SK-N-SH treated with all-trans-retinoic acid at 6 μM for 48 hours (cell line): ENCODE measurements at regions not wholly inside any gene's neighbourhood (a gene's known extent, or its start where the extent isn't known, plus 50 kb on each side); places are given as distances from the start of the nearest gene placed in this dataset.

Experiments used
- ATAC-seq: fragments of 200-7000 bp; cut with Tn5 transposase; 3 replicates; pipeline ENCODE4 v1.9.1; 2020; ENCODE audit warnings: mild to moderate bottlenecking, moderate library complexity
- ARNTL ChIP-seq: fragments of 450-650 bp; formaldehyde crosslinking; IDR thresholded peaks from 2 replicates; pipeline ENCODE4 v1.5.0; 2020; ENCODE audit warnings: low read depth, mild to moderate bottlenecking, moderate library complexity, borderline replicate concordance
- CSDC2 ChIP-seq: fragments of 250-450 bp; sonication (Bioruptor Pico); IDR thresholded peaks from 2 replicates; pipeline ENCODE4 v1.5.0; 2020; ENCODE audit warnings: mild to moderate bottlenecking, moderate library complexity
- ESRRG ChIP-seq: fragments of 250-450 bp; sonication (Bioruptor Pico); IDR thresholded peaks from 2 replicates; pipeline ENCODE4 v1.6.1; 2021; ENCODE audit warnings: mild to moderate bottlenecking
- GLIS3 ChIP-seq: fragments of 250-450 bp; sonication (Bioruptor Pico); IDR thresholded peaks from 2 replicates; pipeline ENCODE4 v1.5.0; 2020; ENCODE audit warnings: mild to moderate bottlenecking, moderate library complexity
- ISL1 ChIP-seq: fragments of 250-450 bp; sonication (Bioruptor Pico); IDR thresholded peaks from 2 replicates; pipeline ENCODE4 v2.1.2; 2022; ENCODE audit warnings: mild to moderate bottlenecking, moderate library complexity
- OSR1 ChIP-seq: fragments of 250-450 bp; sonication (Bioruptor Pico); IDR thresholded peaks from 2 replicates; pipeline ENCODE4 v1.8.0; 2022; ENCODE audit warnings: moderate library complexity, mild to moderate bottlenecking, inconsistent platforms
- POU6F1 ChIP-seq: fragments of 250-450 bp; sonication (Bioruptor Pico); IDR thresholded peaks from 2 replicates; pipeline ENCODE4 v1.8.0; 2021; ENCODE audit warnings: low read depth, mild to moderate bottlenecking, moderate library complexity, borderline replicate concordance
- PPARA ChIP-seq: fragments of 250-450 bp; sonication (Bioruptor Pico); IDR thresholded peaks from 2 replicates; pipeline ENCODE4 v1.5.0; 2020; ENCODE audit warnings: mild to moderate bottlenecking, borderline replicate concordance
- RARB ChIP-seq: fragments of 250-450 bp; sonication (Bioruptor Pico); IDR thresholded peaks from 2 replicates; pipeline ENCODE4 v1.8.0; 2021; ENCODE audit warnings: mild to moderate bottlenecking, moderate library complexity
- SNAI2 ChIP-seq: fragments of 250-450 bp; sonication (Bioruptor Pico); IDR thresholded peaks from 2 replicates; pipeline ENCODE4 v1.5.0; 2020; ENCODE audit warnings: mild to moderate bottlenecking, moderate library complexity
- TCF4 ChIP-seq: fragments of 250-450 bp; sonication (Bioruptor Pico); IDR thresholded peaks from 2 replicates; pipeline ENCODE4 v1.8.0; 2021; ENCODE audit warnings: mild to moderate bottlenecking, moderate library complexity, borderline replicate concordance
- ZFP3 ChIP-seq: fragments of 250-450 bp; sonication (Bioruptor Pico); IDR thresholded peaks from 2 replicates; pipeline ENCODE4 v1.5.0; 2020; ENCODE audit warnings: mild to moderate bottlenecking, moderate library complexity
- ZFP30 ChIP-seq: fragments of 450-650 bp; formaldehyde crosslinking; IDR thresholded peaks from 2 replicates; pipeline ENCODE4 v1.5.0; 2022; ENCODE audit warnings: mild to moderate bottlenecking, moderate library complexity
- ZNF70 ChIP-seq: fragments of 450-650 bp; formaldehyde crosslinking; IDR thresholded peaks from 2 replicates; pipeline ENCODE4 v1.5.0; 2020; ENCODE audit warnings: mild to moderate bottlenecking, moderate library complexity
- ZNF8 ChIP-seq: fragments of 450-650 bp; formaldehyde crosslinking; IDR thresholded peaks from 2 replicates; pipeline ENCODE4 v1.5.0; 2020; ENCODE audit warnings: mild to moderate bottlenecking, moderate library complexity
- TF ChIP-seq, protein P1 (sequence below): fragments of 250-450 bp; sonication (Bioruptor Pico); IDR thresholded peaks from 2 replicates; pipeline ENCODE4 v1.5.1; 2020; ENCODE audit warnings: low read depth, mild to moderate bottlenecking, moderate library complexity
- TF ChIP-seq, protein P2 (sequence below): fragments of 250-450 bp; sonication (Bioruptor Pico); IDR thresholded peaks from 2 replicates; pipeline ENCODE4 v1.8.0; 2020; ENCODE audit warnings: mild to moderate bottlenecking, moderate library complexity, borderline replicate concordance
- TF ChIP-seq, protein P3 (sequence below): fragments of 250-450 bp; sonication (Bioruptor Pico); IDR thresholded peaks from 2 replicates; pipeline ENCODE4 v1.5.0; 2020; ENCODE audit warnings: mild to moderate bottlenecking, moderate library complexity
- TF ChIP-seq, protein P4 (sequence below): fragments of 250-450 bp; sonication (Bioruptor Pico); IDR thresholded peaks from 2 replicates; pipeline ENCODE4 v1.5.1; 2021; ENCODE audit warnings: mild to moderate bottlenecking, moderate library complexity

DNA sequence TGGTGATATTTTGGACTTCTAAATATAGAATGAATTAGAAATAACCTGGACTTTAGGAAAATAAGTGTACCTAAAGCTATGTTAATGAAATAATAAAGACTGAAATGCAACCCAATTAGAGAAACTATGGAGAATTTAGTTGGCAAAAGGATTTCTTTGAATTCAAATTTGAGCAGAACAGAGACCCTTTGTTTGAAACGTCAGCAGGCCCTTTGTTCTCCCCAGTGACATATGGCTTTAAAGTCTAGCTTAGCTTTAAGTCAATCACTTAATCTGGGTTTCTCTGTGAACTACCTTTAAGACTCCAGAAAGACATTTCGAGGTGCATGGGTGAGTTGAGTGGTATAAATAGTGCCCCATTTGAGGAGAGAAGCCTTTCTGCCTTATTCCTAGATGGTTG is 130.5 kb upstream of the CREB1 start:
- TF ChIP-seq PPARA: no peak
- TF ChIP-seq, protein P1, sequence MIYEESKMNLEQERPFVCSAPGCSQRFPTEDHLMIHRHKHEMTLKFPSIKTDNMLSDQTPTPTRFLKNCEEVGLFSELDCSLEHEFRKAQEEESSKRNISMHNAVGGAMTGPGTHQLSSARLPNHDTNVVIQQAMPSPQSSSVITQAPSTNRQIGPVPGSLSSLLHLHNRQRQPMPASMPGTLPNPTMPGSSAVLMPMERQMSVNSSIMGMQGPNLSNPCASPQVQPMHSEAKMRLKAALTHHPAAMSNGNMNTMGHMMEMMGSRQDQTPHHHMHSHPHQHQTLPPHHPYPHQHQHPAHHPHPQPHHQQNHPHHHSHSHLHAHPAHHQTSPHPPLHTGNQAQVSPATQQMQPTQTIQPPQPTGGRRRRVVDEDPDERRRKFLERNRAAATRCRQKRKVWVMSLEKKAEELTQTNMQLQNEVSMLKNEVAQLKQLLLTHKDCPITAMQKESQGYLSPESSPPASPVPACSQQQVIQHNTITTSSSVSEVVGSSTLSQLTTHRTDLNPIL (CRISPR knock-in tag): no peak
- TF ChIP-seq TCF4 (CRISPR knock-in tag): no peak
- no peak for TF ChIP-seq SNAI2 (CRISPR knock-in tag)
- TF ChIP-seq ZNF8 (CRISPR knock-in tag): no peak
- TF ChIP-seq OSR1: no peak
- TF ChIP-seq ISL1: no peak
- TF ChIP-seq, protein P2, sequence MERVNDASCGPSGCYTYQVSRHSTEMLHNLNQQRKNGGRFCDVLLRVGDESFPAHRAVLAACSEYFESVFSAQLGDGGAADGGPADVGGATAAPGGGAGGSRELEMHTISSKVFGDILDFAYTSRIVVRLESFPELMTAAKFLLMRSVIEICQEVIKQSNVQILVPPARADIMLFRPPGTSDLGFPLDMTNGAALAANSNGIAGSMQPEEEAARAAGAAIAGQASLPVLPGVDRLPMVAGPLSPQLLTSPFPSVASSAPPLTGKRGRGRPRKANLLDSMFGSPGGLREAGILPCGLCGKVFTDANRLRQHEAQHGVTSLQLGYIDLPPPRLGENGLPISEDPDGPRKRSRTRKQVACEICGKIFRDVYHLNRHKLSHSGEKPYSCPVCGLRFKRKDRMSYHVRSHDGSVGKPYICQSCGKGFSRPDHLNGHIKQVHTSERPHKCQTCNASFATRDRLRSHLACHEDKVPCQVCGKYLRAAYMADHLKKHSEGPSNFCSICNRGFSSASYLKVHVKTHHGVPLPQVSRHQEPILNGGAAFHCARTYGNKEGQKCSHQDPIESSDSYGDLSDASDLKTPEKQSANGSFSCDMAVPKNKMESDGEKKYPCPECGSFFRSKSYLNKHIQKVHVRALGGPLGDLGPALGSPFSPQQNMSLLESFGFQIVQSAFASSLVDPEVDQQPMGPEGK (CRISPR knock-in tag): no peak
- TF ChIP-seq, protein P3, sequence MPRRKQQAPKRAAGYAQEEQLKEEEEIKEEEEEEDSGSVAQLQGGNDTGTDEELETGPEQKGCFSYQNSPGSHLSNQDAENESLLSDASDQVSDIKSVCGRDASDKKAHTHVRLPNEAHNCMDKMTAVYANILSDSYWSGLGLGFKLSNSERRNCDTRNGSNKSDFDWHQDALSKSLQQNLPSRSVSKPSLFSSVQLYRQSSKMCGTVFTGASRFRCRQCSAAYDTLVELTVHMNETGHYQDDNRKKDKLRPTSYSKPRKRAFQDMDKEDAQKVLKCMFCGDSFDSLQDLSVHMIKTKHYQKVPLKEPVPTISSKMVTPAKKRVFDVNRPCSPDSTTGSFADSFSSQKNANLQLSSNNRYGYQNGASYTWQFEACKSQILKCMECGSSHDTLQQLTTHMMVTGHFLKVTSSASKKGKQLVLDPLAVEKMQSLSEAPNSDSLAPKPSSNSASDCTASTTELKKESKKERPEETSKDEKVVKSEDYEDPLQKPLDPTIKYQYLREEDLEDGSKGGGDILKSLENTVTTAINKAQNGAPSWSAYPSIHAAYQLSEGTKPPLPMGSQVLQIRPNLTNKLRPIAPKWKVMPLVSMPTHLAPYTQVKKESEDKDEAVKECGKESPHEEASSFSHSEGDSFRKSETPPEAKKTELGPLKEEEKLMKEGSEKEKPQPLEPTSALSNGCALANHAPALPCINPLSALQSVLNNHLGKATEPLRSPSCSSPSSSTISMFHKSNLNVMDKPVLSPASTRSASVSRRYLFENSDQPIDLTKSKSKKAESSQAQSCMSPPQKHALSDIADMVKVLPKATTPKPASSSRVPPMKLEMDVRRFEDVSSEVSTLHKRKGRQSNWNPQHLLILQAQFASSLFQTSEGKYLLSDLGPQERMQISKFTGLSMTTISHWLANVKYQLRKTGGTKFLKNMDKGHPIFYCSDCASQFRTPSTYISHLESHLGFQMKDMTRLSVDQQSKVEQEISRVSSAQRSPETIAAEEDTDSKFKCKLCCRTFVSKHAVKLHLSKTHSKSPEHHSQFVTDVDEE (CRISPR knock-in tag): no peak
- TF ChIP-seq, protein P4, sequence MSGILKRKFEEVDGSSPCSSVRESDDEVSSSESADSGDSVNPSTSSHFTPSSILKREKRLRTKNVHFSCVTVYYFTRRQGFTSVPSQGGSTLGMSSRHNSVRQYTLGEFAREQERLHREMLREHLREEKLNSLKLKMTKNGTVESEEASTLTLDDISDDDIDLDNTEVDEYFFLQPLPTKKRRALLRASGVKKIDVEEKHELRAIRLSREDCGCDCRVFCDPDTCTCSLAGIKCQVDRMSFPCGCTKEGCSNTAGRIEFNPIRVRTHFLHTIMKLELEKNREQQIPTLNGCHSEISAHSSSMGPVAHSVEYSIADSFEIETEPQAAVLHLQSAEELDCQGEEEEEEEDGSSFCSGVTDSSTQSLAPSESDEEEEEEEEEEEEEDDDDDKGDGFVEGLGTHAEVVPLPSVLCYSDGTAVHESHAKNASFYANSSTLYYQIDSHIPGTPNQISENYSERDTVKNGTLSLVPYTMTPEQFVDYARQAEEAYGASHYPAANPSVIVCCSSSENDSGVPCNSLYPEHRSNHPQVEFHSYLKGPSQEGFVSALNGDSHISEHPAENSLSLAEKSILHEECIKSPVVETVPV (CRISPR knock-in tag): no peak
- TF ChIP-seq ZFP30 (CRISPR knock-in tag): no peak
- no peak for TF ChIP-seq ESRRG (CRISPR knock-in tag)
- no peak for TF ChIP-seq CSDC2
- TF ChIP-seq RARB: no peak
- TF ChIP-seq ARNTL (CRISPR knock-in tag): no peak
- TF ChIP-seq ZFP3: no peak
- TF ChIP-seq, all 23 proteins: peak for 0
- ATAC-seq: no peak

GRCh38 chr2:207401338-207401737 is 128.4 kb upstream of the CREB1 start:
- TF ChIP-seq ZFP30 (CRISPR knock-in tag) (no peak), ESRRG (CRISPR knock-in tag) (no peak), POU6F1 (no peak), GLIS3 (CRISPR knock-in tag) (no peak)
- TF ChIP-seq, protein P4 (CRISPR knock-in tag): no peak
- TF ChIP-seq, protein P1 (CRISPR knock-in tag): no peak
- no peak for ATAC-seq

DNA sequence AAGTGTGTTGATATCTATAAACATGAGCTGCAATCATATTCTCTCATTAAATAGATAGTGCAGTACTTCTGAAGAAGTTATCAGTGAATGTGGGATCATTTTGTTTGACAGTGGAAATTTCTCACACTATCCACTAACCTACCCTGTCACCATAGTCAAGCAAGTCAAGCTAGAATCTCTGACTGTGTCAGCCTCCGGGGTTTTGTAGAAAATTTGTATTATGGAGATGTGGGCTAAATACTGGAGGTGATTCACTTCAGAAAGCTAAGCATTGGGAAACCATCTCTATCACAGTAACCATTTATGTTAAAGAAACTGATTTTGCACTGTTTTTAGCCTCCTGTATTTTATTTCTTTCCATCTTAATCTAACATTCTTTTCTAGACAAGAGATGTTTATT is 126.6 kb upstream of the CREB1 start:
- no peak for ATAC-seq
- no peak for TF ChIP-seq GLIS3 (CRISPR knock-in tag)
- TF ChIP-seq, protein P2 (CRISPR knock-in tag): no peak
- no peak for TF ChIP-seq ZFP30 (CRISPR knock-in tag)
- TF ChIP-seq, protein P1 (CRISPR knock-in tag): no peak
- TF ChIP-seq ISL1: no peak
- no peak for TF ChIP-seq ZNF70
- TF ChIP-seq TCF4 (CRISPR knock-in tag): no peak
- TF ChIP-seq ZFP3: no peak
